ENCODE measurements at regions not wholly inside any gene's neighbourhood (a gene's known extent, or its start where the extent isn't known, plus 50 kb on each side); places are given as distances from the start of the nearest gene placed in this dataset.

DNA sequence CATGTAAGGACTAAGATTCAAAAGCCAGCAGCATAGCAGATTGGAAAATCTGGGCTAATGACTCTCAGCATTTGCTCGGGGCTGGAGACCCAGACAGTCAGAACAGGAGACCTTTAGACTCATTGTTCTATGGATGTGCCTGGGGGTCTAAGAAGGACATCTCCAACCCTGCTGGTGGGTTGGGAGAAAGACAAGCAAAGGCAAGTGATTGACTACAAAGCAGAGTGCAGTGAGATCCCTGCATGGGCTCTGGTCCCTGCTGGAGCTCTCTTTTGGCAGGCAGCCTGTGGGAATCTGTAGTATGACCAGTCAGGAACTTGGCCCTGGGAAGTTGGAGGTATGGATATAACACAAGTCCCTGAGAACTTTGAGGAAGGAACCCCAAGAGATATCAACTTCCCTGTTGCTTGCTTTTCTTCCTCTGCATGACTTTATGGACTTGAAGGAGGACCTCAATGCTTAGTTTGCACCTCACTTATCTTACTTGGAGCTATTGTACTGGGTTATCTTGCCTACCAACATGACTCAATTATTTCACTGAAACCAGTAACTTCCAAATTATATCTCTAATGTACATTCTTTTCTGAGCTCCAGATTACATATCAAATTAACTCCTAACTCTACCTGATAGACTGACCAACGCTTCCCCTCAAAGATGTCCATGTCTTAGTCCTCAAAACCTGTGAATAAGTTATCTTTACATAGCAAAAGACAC is 236.0 kb downstream of the CYRIA start:
- Histone ChIP-seq H4K8ac (ENCODE audit: low read depth in 2 of 2, low read length in 2 of 2) (no peak overlapping the region), H3K27me3 (ENCODE audit: control insufficient read depth, insufficient read depth, low read length) (no peaks in the 10 kb centered on the region), H3K9me1 (ENCODE audit: insufficient read depth, low read length) (no peaks in the 10 kb centered on the region), H2AK9ac (replicated peaks; ENCODE audit: low read depth, low read length, poor library complexity) (no peak overlapping the region), H3K9ac (ENCODE audit: low read depth, low read length) (no peak overlapping the region), H3K4me3 (ENCODE audit: insufficient read depth, low read depth, low read length) (no peak overlapping the region), H3K56ac (ENCODE audit: extremely low read depth, insufficient read depth, low read length) (no peak overlapping the region), H3K9me3 (ENCODE audit: control insufficient read depth, insufficient read depth, low read length) (peaks cover 24% of the 10 kb centered on the region), H4K5ac (ENCODE audit: low read depth, low read length) (no peak overlapping the region), H2BK15ac (ENCODE audit: low read depth, low read length) (no peak overlapping the region), H2BK120ac (ENCODE audit: low read depth, low read length) (no peak overlapping the region), H3K14ac (replicated peaks; ENCODE audit: low read depth, low read length) (no peak overlapping the region), H4K91ac (ENCODE audit: insufficient read depth, low read depth, low read length) (no peak overlapping the region), H3K23ac (ENCODE audit: low read depth, low read length) (no peak overlapping the region), H3K18ac (ENCODE audit: low read depth, low read length) (no peak overlapping the region), H2BK20ac (ENCODE audit: low read depth, low read length) (no peak overlapping the region), H3K27ac (ENCODE audit: insufficient read depth, low read length) (no peak overlapping the region), H3K4ac (ENCODE audit: low read depth, low read length) (no peak overlapping the region), H3K4me1 (ENCODE audit: control insufficient read depth, insufficient read depth, low read length) (no peaks in the 10 kb centered on the region), H2BK5ac (ENCODE audit: low read depth, low read length, poor library complexity, severe bottlenecking) (no peak overlapping the region), H4K20me1 (ENCODE audit: insufficient read depth, low read length) (no peaks in the 10 kb centered on the region), H3K36me3 (ENCODE audit: control insufficient read depth, insufficient read depth, low read length) (no peaks in the 10 kb centered on the region), H2AFZ (replicated peaks; ENCODE audit: low read length, poor library complexity) (no peak overlapping the region), H2AK5ac (ENCODE audit: low read depth, low read length) (no peak overlapping the region), H3K4me2 (ENCODE audit: low read depth, low read length) (no peak overlapping the region), H3K79me1 (ENCODE audit: low read depth in 1 of 2, low read length in 2 of 2) (no peaks in the 10 kb centered on the region)
- no TSS peak for BruUV-seq (replicated peaks)
- POLR2A ChIA-PET (ENCODE audit: unreplicated experiment): no interaction called here
- CTCF ChIA-PET: no interaction called here
- WGBS, 2 experiments (ENCODE audit: extremely low coverage in 2 of 2, insufficient read length in 1 of 2): no CpG with 5 or more reads among the region's 2 CpGs
- no peak for ATAC-seq (ENCODE audit: low read depth)
- intact Hi-C loops (cut with micrococcal nuclease) (no loop called here), dilution Hi-C loops (cut with HindIII; ENCODE audit: low sequenced_read_pairs, unreplicated experiment) (no loop called here), in situ Hi-C loops (cut with MboI; ENCODE audit: low sequenced_read_pairs) (no loop called here)
- DNase-seq: no peak
- TF ChIP-seq FOS (IDR thresholded peaks at IDR 0.05; ENCODE audit: low read depth, low read length) (no peak), MAZ (IDR thresholded peaks at IDR 0.05; ENCODE audit: borderline replicate concordance, low read depth, low read length) (no peak), RAD21 (IDR thresholded peaks at IDR 0.05; ENCODE audit: low read length) (no peak), MXI1 (IDR thresholded peaks at IDR 0.05; ENCODE audit: borderline replicate concordance, low read depth, low read length) (no peak), RFX5 (IDR thresholded peaks at IDR 0.05; ENCODE audit: low read depth, low read length) (no peak), POLR2A (IDR thresholded peaks at IDR 0.05; ENCODE audit: low read depth, low read length) (no peak), NFE2L2 (IDR thresholded peaks at IDR 0.05; ENCODE audit: low read depth, low read length) (no peak)
- TF ChIP-seq, protein P1, sequence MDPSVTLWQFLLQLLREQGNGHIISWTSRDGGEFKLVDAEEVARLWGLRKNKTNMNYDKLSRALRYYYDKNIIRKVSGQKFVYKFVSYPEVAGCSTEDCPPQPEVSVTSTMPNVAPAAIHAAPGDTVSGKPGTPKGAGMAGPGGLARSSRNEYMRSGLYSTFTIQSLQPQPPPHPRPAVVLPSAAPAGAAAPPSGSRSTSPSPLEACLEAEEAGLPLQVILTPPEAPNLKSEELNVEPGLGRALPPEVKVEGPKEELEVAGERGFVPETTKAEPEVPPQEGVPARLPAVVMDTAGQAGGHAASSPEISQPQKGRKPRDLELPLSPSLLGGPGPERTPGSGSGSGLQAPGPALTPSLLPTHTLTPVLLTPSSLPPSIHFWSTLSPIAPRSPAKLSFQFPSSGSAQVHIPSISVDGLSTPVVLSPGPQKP (IDR thresholded peaks at IDR 0.05; ENCODE audit: borderline replicate concordance, low read depth, low read length): no peak

Measured in IMR-90 (cell line).